ENCODE measurements at regions not wholly inside any gene's neighbourhood (a gene's known extent, or its start where the extent isn't known, plus 50 kb on each side); places are given as distances from the start of the nearest gene placed in this dataset.

- FAIRE-seq: no peak
- Histone ChIP-seq H3K79me2 (ENCODE audit: control insufficient read depth, insufficient read depth, low read length) (no peaks in the 10 kb centered on the region), H4K20me1 (replicated peaks; ENCODE audit: control insufficient read depth, extremely low read depth, insufficient read depth, low read length) (no peaks in the 10 kb centered on the region), H3K4me2 (ENCODE audit: insufficient read depth, low read length) (no peak overlapping the region), H3K4me3 (replicated peaks in 1 of 3; ENCODE audit: insufficient read depth in 1 of 3, low read depth in 1 of 3, low read length in 3 of 3) (no peak overlapping the region), H3K27ac (ENCODE audit: insufficient read depth, low read depth, low read length) (no peak overlapping the region), H3K27me3 (ENCODE audit: control insufficient read depth in 2 of 2, insufficient read depth in 2 of 2, low read length in 2 of 2) (no peaks in the 10 kb centered on the region), H3K36me3 (ENCODE audit: control insufficient read depth in 2 of 2, extremely low read depth in 1 of 2, insufficient read depth in 2 of 2, low read length in 2 of 2) (no peaks in the 10 kb centered on the region), H3K9ac (replicated peaks; ENCODE audit: extremely low read depth, insufficient read depth, low read length) (no peak overlapping the region), H2AFZ (ENCODE audit: low read depth, low read length) (no peak overlapping the region), H3K4me1 (ENCODE audit: control insufficient read depth, extremely low read depth, insufficient read depth, low read length) (no peaks in the 10 kb centered on the region), H3K9me3 (replicated peaks; ENCODE audit: control insufficient read depth, insufficient read depth, low read length) (peaks cover 2% of the 10 kb centered on the region), H3K9me1 (replicated peaks; ENCODE audit: control insufficient read depth, extremely low read depth, insufficient read depth, low read length) (no peaks in the 10 kb centered on the region)
- no TSS peak for BruUV-seq (replicated peaks)
- dilution Hi-C loops (cut with MboI; ENCODE audit: extremely low pct_ligation_motif_present, low sequenced_read_pairs) (no loop called here), intact Hi-C loops (cut with micrococcal nuclease) (no loop called here)
- DNase-seq (ENCODE audit: low read depth, low spot score): no peak
- ChIA-PET CTCF (no interaction called here), POLR2A (no interaction called here)
- no peak for TF ChIP-seq POLR2A (IDR thresholded peaks at IDR 0.05; ENCODE audit: low read depth, low read length)
- no peak for TF ChIP-seq POLR2AphosphoS5 (IDR thresholded peaks at IDR 0.05; ENCODE audit: insufficient read depth, low read depth, low read length)
- no peak for TF ChIP-seq GATA2 (IDR thresholded peaks at IDR 0.05; ENCODE audit: insufficient read depth, insufficient read length, low read depth, low read length)
- no peak for TF ChIP-seq EZH2 (IDR thresholded peaks at IDR 0.05; ENCODE audit: borderline replicate concordance, low read depth, low read length, severe bottlenecking)
- TF ChIP-seq MYC (IDR thresholded peaks at IDR 0.05; ENCODE audit: low read depth, low read length): no peak
Measured at GRCh38 chr15:97406841-97407240, 553.7 kb upstream of the ARRDC4 start.

- no peak for FAIRE-seq
- CTCF ChIA-PET: no interaction called here
- Histone ChIP-seq H3K79me2 (ENCODE audit: control insufficient read depth, insufficient read depth, low read length) (no peaks in the 10 kb centered on the region), H3K9me3 (replicated peaks; ENCODE audit: control insufficient read depth, insufficient read depth, low read length) (peaks cover 2% of the 10 kb centered on the region), H3K9me1 (replicated peaks; ENCODE audit: control insufficient read depth, extremely low read depth, insufficient read depth, low read length) (no peaks in the 10 kb centered on the region), H3K36me3 (ENCODE audit: control insufficient read depth in 2 of 2, extremely low read depth in 1 of 2, insufficient read depth in 2 of 2, low read length in 2 of 2) (no peaks in the 10 kb centered on the region), H3K4me3 (replicated peaks in 1 of 3; ENCODE audit: insufficient read depth in 1 of 3, low read depth in 1 of 3, low read length in 3 of 3) (no peak overlapping the region), H2AFZ (ENCODE audit: low read depth, low read length) (no peak overlapping the region), H3K4me1 (ENCODE audit: control insufficient read depth, extremely low read depth, insufficient read depth, low read length) (no peaks in the 10 kb centered on the region), H4K20me1 (replicated peaks; ENCODE audit: control insufficient read depth, extremely low read depth, insufficient read depth, low read length) (no peaks in the 10 kb centered on the region), H3K27ac (ENCODE audit: insufficient read depth, low read depth, low read length) (no peak overlapping the region), H3K4me2 (ENCODE audit: insufficient read depth, low read length) (no peak overlapping the region), H3K27me3 (ENCODE audit: control insufficient read depth in 2 of 2, insufficient read depth in 2 of 2, low read length in 2 of 2) (no peaks in the 10 kb centered on the region), H3K9ac (replicated peaks; ENCODE audit: extremely low read depth, insufficient read depth, low read length) (no peak overlapping the region)
- POLR2A ChIA-PET: no interaction called here
- intact Hi-C loops (cut with micrococcal nuclease) (no loop called here), dilution Hi-C loops (cut with MboI; ENCODE audit: extremely low pct_ligation_motif_present, low sequenced_read_pairs) (no loop called here)
- no peak for TF ChIP-seq MYC (IDR thresholded peaks at IDR 0.05; ENCODE audit: low read depth, low read length)
- TF ChIP-seq POLR2AphosphoS5 (IDR thresholded peaks at IDR 0.05; ENCODE audit: insufficient read depth, low read depth, low read length): no peak
- TF ChIP-seq FOS (IDR thresholded peaks at IDR 0.05; ENCODE audit: borderline replicate concordance, insufficient read depth, low read length): no peak
- TF ChIP-seq, protein P1, sequence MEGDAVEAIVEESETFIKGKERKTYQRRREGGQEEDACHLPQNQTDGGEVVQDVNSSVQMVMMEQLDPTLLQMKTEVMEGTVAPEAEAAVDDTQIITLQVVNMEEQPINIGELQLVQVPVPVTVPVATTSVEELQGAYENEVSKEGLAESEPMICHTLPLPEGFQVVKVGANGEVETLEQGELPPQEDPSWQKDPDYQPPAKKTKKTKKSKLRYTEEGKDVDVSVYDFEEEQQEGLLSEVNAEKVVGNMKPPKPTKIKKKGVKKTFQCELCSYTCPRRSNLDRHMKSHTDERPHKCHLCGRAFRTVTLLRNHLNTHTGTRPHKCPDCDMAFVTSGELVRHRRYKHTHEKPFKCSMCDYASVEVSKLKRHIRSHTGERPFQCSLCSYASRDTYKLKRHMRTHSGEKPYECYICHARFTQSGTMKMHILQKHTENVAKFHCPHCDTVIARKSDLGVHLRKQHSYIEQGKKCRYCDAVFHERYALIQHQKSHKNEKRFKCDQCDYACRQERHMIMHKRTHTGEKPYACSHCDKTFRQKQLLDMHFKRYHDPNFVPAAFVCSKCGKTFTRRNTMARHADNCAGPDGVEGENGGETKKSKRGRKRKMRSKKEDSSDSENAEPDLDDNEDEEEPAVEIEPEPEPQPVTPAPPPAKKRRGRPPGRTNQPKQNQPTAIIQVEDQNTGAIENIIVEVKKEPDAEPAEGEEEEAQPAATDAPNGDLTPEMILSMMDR (IDR thresholded peaks at IDR 0.05; ENCODE audit: extremely low read depth in 1 of 2, insufficient read depth in 1 of 2, low read depth in 1 of 2, low read length in 2 of 2): no peak
- no peak for TF ChIP-seq JUN (IDR thresholded peaks at IDR 0.05; ENCODE audit: borderline replicate concordance, insufficient read depth, insufficient read length, low read depth)
- no peak for TF ChIP-seq MAX (IDR thresholded peaks at IDR 0.05; ENCODE audit: insufficient read depth, insufficient read length)
- no peak for TF ChIP-seq GATA2 (IDR thresholded peaks at IDR 0.05; ENCODE audit: insufficient read depth, insufficient read length, low read depth, low read length)
- no peak for TF ChIP-seq POLR2A (IDR thresholded peaks at IDR 0.05; ENCODE audit: low read depth, low read length)
- no peak for TF ChIP-seq EZH2 (IDR thresholded peaks at IDR 0.05; ENCODE audit: borderline replicate concordance, low read depth, low read length, severe bottlenecking)
- no TSS peak for BruUV-seq (replicated peaks)
- no peak for DNase-seq (ENCODE audit: low read depth, low spot score)
Measured at GRCh38 chr15:97410897-97411575, 549.5 kb upstream of the ARRDC4 start.

All from endothelial cell of umbilical vein (primary cell).